Neuronal stem cell (in vitro differentiated cells): ENCODE measurements at regions not wholly inside any gene's neighbourhood (a gene's known extent, or its start where the extent isn't known, plus 50 kb on each side); places are given as distances from the start of the nearest gene placed in this dataset.

Source experiments
- DNase-seq: peaks from one replicate; pipeline ENCODE4 v3.0.0-alpha.2; 2013; ENCODE audit warnings: low spot score
- H2AFZ ChIP-seq: one replicate; pipeline ENCODE4 v1.6.1; 2013; ENCODE audit warnings: mild to moderate bottlenecking, low read length, inconsistent platforms
- H2AK5ac ChIP-seq: 2 replicates; pipeline ENCODE4 v1.6.1; 2013; ENCODE audit warnings: low read depth, mild to moderate bottlenecking, inconsistent platforms, low read length, moderate library complexity, mixed read lengths
- H2BK120ac ChIP-seq: 2 replicates; pipeline ENCODE4 v1.6.1; 2013; ENCODE audit warnings: low read depth, mild to moderate bottlenecking, inconsistent platforms, low read length, moderate library complexity, mixed read lengths
- H2BK12ac ChIP-seq: one replicate; pipeline ENCODE4 v1.6.1; 2013; ENCODE audit warnings: low read length, inconsistent platforms
- H2BK15ac ChIP-seq: 2 replicates; pipeline ENCODE4 v1.6.1; 2013; ENCODE audit warnings: mild to moderate bottlenecking, low read length, inconsistent platforms, mixed read lengths
- H2BK5ac ChIP-seq: one replicate; pipeline ENCODE4 v1.6.1; 2013; ENCODE audit warnings: inconsistent platforms, mild to moderate bottlenecking, low read length, moderate library complexity
- H3K14ac ChIP-seq: one replicate; pipeline ENCODE4 v1.6.1; 2013; ENCODE audit warnings: low read length, inconsistent platforms
- H3K18ac ChIP-seq: 2 replicates; pipeline ENCODE4 v1.6.1; 2013; ENCODE audit warnings: low read length, inconsistent platforms
- H3K23ac ChIP-seq: 2 replicates; pipeline ENCODE4 v1.6.1; 2013; ENCODE audit warnings: low read depth, mild to moderate bottlenecking, mixed read lengths, low read length, inconsistent platforms; ENCODE audit not compliant: poor library complexity
- H3K27ac ChIP-seq: replicated peaks from 3 replicates; pipeline ENCODE4 v1.5.1; 2013; ENCODE audit warnings: low read length, inconsistent platforms
- H3K27me3 ChIP-seq, 3 experiments: 2 replicates each; pipeline ENCODE4 v1.6.1; 2013; ENCODE audit warnings: low read length in 3 of 3, mild to moderate bottlenecking in 2 of 3, inconsistent platforms in 1 of 3, low read depth in 1 of 3, mixed read lengths in 1 of 3, moderate library complexity in 1 of 3; ENCODE audit not compliant: control insufficient read depth in 3 of 3, insufficient read depth in 3 of 3
- H3K36me3 ChIP-seq, 2 donors: replicated peaks in 1 of 2; 2 replicates each; pipeline ENCODE4 v1.6.1; 2013; ENCODE audit warnings: low read length in 2 of 2; ENCODE audit not compliant: control insufficient read depth in 2 of 2, insufficient read depth in 2 of 2
- H3K4ac ChIP-seq: 2 replicates; pipeline ENCODE4 v1.6.1; 2013; ENCODE audit warnings: inconsistent platforms, mild to moderate bottlenecking, low read length, moderate library complexity
- H3K4me1 ChIP-seq, 2 donors: 1 replicate in 1 of 2; 2 replicates in 1 of 2; pipeline ENCODE4 v1.6.1; 2013; ENCODE audit warnings: low read length in 2 of 2, low read depth in 1 of 2; ENCODE audit not compliant: control insufficient read depth in 2 of 2, insufficient read depth in 1 of 2
- H3K4me2 ChIP-seq: one replicate; pipeline ENCODE4 v1.6.1; 2013; ENCODE audit warnings: mild to moderate bottlenecking, low read length, inconsistent platforms; ENCODE audit not compliant: insufficient read depth, poor library complexity, severe bottlenecking
- H3K4me3 ChIP-seq, 2 donors: 2 replicates each; pipeline ENCODE4 v1.5.1; 2013; ENCODE audit warnings: low read length in 2 of 2, mild to moderate bottlenecking in 2 of 2, inconsistent platforms in 1 of 2, moderate library complexity in 1 of 2
- H3K79me1 ChIP-seq: one replicate; pipeline ENCODE4 v1.6.1; 2013; ENCODE audit warnings: low read depth, mild to moderate bottlenecking, inconsistent platforms, low read length, moderate library complexity
- H3K9ac ChIP-seq: one replicate; pipeline ENCODE4 v1.6.1; 2013; ENCODE audit warnings: mild to moderate bottlenecking, low read depth, low read length, inconsistent platforms; ENCODE audit not compliant: poor library complexity
- H3K9me3 ChIP-seq, 2 donors: replicated peaks in 1 of 2; 2 replicates each; pipeline versions ENCODE3 to v1.6.1; 2013; ENCODE audit warnings: low read length in 2 of 2, mild to moderate bottlenecking in 2 of 2, inconsistent platforms in 1 of 2, low read depth in 1 of 2, mixed read lengths in 1 of 2, moderate library complexity in 1 of 2; ENCODE audit not compliant: control insufficient read depth in 2 of 2, insufficient read depth in 1 of 2
- H4K8ac ChIP-seq: one replicate; pipeline ENCODE4 v1.6.1; 2013; ENCODE audit warnings: low read depth, mild to moderate bottlenecking, inconsistent platforms, low read length, moderate library complexity
- H4K91ac ChIP-seq: one replicate; pipeline ENCODE4 v1.6.1; 2013; ENCODE audit warnings: low read length, low read depth, mild to moderate bottlenecking, inconsistent platforms; ENCODE audit not compliant: poor library complexity
- WGBS, 2 donors: extraction: QIAGEN DNeasy Blood & Tissue Kit; methylation state at CpG; one replicate each; pipeline ENCODE4 v1.1.7; 2013; ENCODE audit warnings: missing lambda C conversion rate in 2 of 2, mixed read lengths in 1 of 2; ENCODE audit not compliant: insufficient read length in 2 of 2, insufficient replicate concordance in 1 of 2; ENCODE audit errors: extremely low coverage in 2 of 2; 5-methylcytosine and 5-hydroxymethylcytosine counted together

DNA sequence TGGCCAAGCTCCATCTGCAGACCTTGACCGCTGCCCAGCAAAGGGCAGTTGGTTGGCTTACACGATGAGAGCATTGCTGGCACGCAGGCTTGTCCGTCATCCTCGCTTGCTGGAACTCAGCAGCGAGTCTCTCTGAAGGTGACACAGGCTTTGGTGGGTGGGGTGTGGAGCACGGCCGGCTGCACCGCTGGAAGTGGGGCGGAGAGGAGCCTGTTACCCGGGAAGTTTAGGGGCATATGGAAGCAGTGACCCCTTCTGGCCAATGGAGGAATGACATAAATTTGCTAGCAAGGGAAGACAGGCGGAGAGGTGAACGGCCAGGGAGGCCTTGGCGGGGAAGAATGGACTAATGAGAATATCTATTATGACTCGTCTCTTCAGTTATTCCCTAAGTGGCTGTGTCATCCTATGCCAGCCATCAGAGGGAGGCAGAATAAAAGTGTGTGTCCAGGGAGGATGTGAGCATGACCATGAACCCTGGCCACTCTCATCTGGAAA lies 65.9 kb upstream of the SDK2 start:
- no peak overlapping the region for H3K23ac ChIP-seq
- H3K9ac ChIP-seq, result no peak overlapping the region
- H3K4me2 ChIP-seq, result no peak overlapping the region
- no CpG with 5 or more reads among the region's 15 CpGs for WGBS, 2 donors
- H3K14ac ChIP-seq, result no peak overlapping the region
- no peaks in the 10 kb centered on the region for H3K36me3 ChIP-seq
- no peak overlapping the region for H2BK120ac ChIP-seq
- peak; percentile 82 for DNase-seq
- peak overlapping the region; percentile 42 for H2AFZ ChIP-seq
- H4K8ac ChIP-seq, result no peak overlapping the region
- H3K27me3 ChIP-seq, result peaks cover 0 to 36% (median 1%) of the 10 kb centered on the region in 3 experiments
- peaks cover 0 to 8% of the 10 kb centered on the region in 2 donors for H3K4me1 ChIP-seq
- H3K4ac ChIP-seq, result no peak overlapping the region
- no peak overlapping the region for H3K4me3 ChIP-seq
- peak overlapping the region; percentile 54 for H3K18ac ChIP-seq
- H4K91ac ChIP-seq, result no peak overlapping the region
- no peak overlapping the region for H2BK12ac ChIP-seq
- no peak overlapping the region for H2AK5ac ChIP-seq
- H3K79me1 ChIP-seq, result no peaks in the 10 kb centered on the region
- no peak overlapping the region for H2BK5ac ChIP-seq
- no peaks in the 10 kb centered on the region for H3K9me3 ChIP-seq
- H2BK15ac ChIP-seq, result peak overlapping the region; percentile 31
- no peak overlapping the region for H3K27ac ChIP-seq

DNA sequence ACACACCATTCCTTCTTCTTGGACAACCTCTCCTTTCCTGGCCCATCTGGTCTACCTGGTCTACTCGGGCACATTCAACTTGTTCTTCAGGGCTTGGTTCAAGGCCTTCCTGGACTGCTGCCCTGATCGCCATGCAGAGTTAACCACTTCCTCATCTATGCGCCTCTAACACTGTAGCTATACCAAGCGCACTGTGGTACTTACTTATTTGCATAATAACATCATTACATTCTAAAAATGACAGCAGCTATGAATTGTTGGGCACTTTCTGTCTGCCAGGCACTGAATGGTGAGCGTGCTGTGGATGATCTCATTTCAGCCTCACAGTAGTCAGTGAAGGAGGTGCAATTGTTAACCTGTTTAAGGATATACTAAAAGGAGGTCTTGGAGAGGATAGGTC lies 66.9 kb upstream of the SDK2 start:
- H2BK120ac ChIP-seq, result no peak overlapping the region
- no peak overlapping the region for H2BK5ac ChIP-seq
- no peaks in the 10 kb centered on the region for H3K9me3 ChIP-seq
- H4K8ac ChIP-seq, result no peak overlapping the region
- DNase-seq, result no peak
- no peak overlapping the region for H3K9ac ChIP-seq
- no peak overlapping the region for H2BK15ac ChIP-seq
- no peak overlapping the region for H3K14ac ChIP-seq
- H2AK5ac ChIP-seq, result no peak overlapping the region
- no peak overlapping the region for H3K18ac ChIP-seq
- H3K23ac ChIP-seq, result no peak overlapping the region
- H2AFZ ChIP-seq, result no peak overlapping the region
- no peak overlapping the region for H3K4me2 ChIP-seq
- no peaks in the 10 kb centered on the region for H3K79me1 ChIP-seq
- H3K4me1 ChIP-seq, result peaks cover 0 to 9% of the 10 kb centered on the region in 2 donors
- H3K36me3 ChIP-seq, result no peaks in the 10 kb centered on the region
- no peak overlapping the region for H3K4ac ChIP-seq
- peaks cover 0 to 36% (median 1%) of the 10 kb centered on the region in 3 experiments for H3K27me3 ChIP-seq
- no peak overlapping the region for H3K27ac ChIP-seq
- no peak overlapping the region for H2BK12ac ChIP-seq
- WGBS, 2 donors, result no CpG with 5 or more reads among the region's 5 CpGs
- no peak overlapping the region for H3K4me3 ChIP-seq
- peak overlapping the region; percentile 5 for H4K91ac ChIP-seq

DNA sequence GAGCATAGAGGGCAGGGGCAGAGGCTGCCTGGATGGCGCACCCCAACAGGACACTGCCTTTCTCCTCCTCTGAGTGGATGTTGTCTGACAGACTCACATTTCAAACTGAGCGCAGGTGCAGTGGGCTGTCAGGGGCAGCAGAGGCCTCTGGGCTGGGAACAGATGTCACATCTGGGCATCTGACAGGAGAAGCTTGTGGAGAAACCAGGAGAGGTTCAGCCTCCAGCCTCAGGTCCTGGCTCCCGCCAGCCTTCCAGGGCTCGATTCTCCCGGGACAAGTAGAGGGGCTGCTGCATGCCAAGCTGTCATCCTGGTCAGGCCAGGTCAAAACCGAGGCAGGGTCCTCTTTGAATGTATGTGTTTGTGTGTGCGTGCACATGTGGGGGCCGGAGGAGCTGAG lies 67.7 kb upstream of the SDK2 start:
- Histone ChIP-seq H3K23ac (no peak overlapping the region), H3K9me3 (no peaks in the 10 kb centered on the region), H2BK5ac (no peak overlapping the region), H2AFZ (no peak overlapping the region), H4K8ac (no peak overlapping the region), H2BK12ac (no peak overlapping the region), H2BK120ac (no peak overlapping the region), H3K9ac (no peak overlapping the region), H3K27me3 (peaks cover 0 to 38% (median 1%) of the 10 kb centered on the region in 3 experiments), H3K14ac (no peak overlapping the region), H3K36me3 (no peaks in the 10 kb centered on the region), H2BK15ac (no peak overlapping the region), H3K4me3 (no peak overlapping the region), H3K27ac (no peak overlapping the region), H3K79me1 (no peaks in the 10 kb centered on the region), H3K4ac (no peak overlapping the region), H3K4me2 (no peak overlapping the region), H3K18ac (no peak overlapping the region), H3K4me1 (peaks cover 0 to 9% of the 10 kb centered on the region in 2 donors), H2AK5ac (peak overlapping the region; percentile 37), H4K91ac (no peak overlapping the region)
- no CpG with 5 or more reads among the region's 8 CpGs for WGBS, 2 donors
- no peak for DNase-seq

DNA sequence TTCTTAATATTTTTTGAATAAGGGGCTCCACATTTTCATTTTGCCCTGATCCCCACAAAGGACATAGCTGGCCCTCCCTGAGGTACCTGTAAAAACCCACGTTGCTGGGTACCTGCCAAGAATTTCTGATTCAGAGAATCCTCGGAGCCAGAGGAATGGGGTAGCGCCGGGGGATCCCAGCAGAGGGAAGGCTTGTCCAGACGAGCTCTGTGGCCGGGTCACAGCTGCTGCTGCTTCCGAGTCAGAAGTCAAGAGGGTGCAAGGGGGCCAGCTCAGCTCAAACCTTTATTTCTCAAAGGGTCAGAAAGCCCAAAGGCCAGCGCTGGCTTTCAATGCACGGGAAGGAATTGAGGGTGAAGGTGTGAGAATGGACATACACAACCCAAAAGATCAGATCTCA lies 68.9 kb upstream of the SDK2 start:
- Histone ChIP-seq H2BK12ac (no peak overlapping the region), H3K9ac (no peak overlapping the region), H4K8ac (no peak overlapping the region), H3K4me1 (peaks cover 0 to 9% of the 10 kb centered on the region in 2 donors), H3K4me3 (no peak overlapping the region), H3K4ac (no peak overlapping the region), H3K18ac (peak overlapping the region; percentile 5), H3K9me3 (no peaks in the 10 kb centered on the region), H2BK5ac (no peak overlapping the region), H3K27me3 (peaks cover 0 to 43% (median 1%) of the 10 kb centered on the region in 3 experiments), H3K27ac (no peak overlapping the region), H2AK5ac (no peak overlapping the region), H2AFZ (no peak overlapping the region), H3K79me1 (no peaks in the 10 kb centered on the region), H2BK120ac (no peak overlapping the region), H4K91ac (no peak overlapping the region), H3K23ac (no peak overlapping the region), H2BK15ac (peak overlapping the region; percentile 7), H3K36me3 (no peaks in the 10 kb centered on the region), H3K4me2 (no peak overlapping the region), H3K14ac (no peak overlapping the region)
- no CpG with 5 or more reads among the region's 9 CpGs for WGBS, 2 donors
- DNase-seq, result no peak
